Esophagus muscularis mucosa (tissue), 4 donors: ENCODE measurements at regions not wholly inside any gene's neighbourhood (a gene's known extent, or its start where the extent isn't known, plus 50 kb on each side); places are given as distances from the start of the nearest gene placed in this dataset.

Experiments
- DNase-seq: peaks from one replicate; pipeline ENCODE4 v3.0.0-alpha.2; 2017; ENCODE audit errors: extremely low spot score
- H3K27ac ChIP-seq, 4 donors: fragments of 200-600 bp; sonication (generic); replicated peaks in 1 of 4; 1 replicate in 3 of 4; 2 replicates in 1 of 4; pipeline ENCODE4 v1.5.1; 2016 to 2019; ENCODE audit warnings: mild to moderate bottlenecking in 1 of 4
- H3K27me3 ChIP-seq, 4 donors: fragments of 200-600 bp; sonication (generic); one replicate each; pipeline versions ENCODE4 v1.5.1 to v1.6.0; 2016 to 2019
- H3K36me3 ChIP-seq, 4 donors: fragments of 200-600 bp; sonication (generic); one replicate each; pipeline ENCODE4 v1.5.1; 2016 to 2019
- H3K4me1 ChIP-seq, 4 donors: fragments of 200-600 bp; sonication (generic); one replicate each; pipeline ENCODE4 v1.5.1; 2016 to 2019
- H3K4me3 ChIP-seq, 4 donors: fragments of 200-600 bp; sonication (generic); 1 replicate in 2 of 4; 2 replicates in 2 of 4; pipeline ENCODE4 v1.5.1; 2016 to 2019; ENCODE audit warnings: mild to moderate bottlenecking in 4 of 4, moderate library complexity in 1 of 4
- H3K9me3 ChIP-seq, 4 donors: fragments of 200-600 bp; sonication (generic); 1 replicate in 3 of 4; 2 replicates in 1 of 4; pipeline ENCODE4 v1.5.1; 2016 to 2019
- EP300 ChIP-seq: sonication (generic); formaldehyde crosslinking; IDR thresholded peaks from one replicate; pipeline ENCODE4 v1.6.1; 2017; ENCODE audit warnings: antibody characterized with exemption
- POLR2A ChIP-seq: fragments of 450-650 bp; IDR thresholded peaks from one replicate; pipeline ENCODE4 v1.6.1; 2017; ENCODE audit warnings: antibody characterized with exemption, moderate library complexity, mild to moderate bottlenecking, low read depth
- POLR2AphosphoS5 ChIP-seq, 2 donors: sonication (generic); formaldehyde crosslinking; IDR thresholded peaks; one replicate each; pipeline ENCODE4 v1.6.1; 2017; ENCODE audit warnings: antibody characterized with exemption in 2 of 2
- WGBS: methylation state at CpG from one replicate; pipeline ENCODE4 v1.1.5; 2018; 5-methylcytosine and 5-hydroxymethylcytosine counted together
- intact Hi-C: fragments of 100-400 bp; cut with DNase I; formaldehyde crosslinking; loops from one replicate; pipeline ENCODE4 v1.15.1; 2023
- TF ChIP-seq, protein P1 (sequence below), 3 experiments: fragments of 200-600 bp in 2 of 3; fragments of 450-650 bp in 1 of 3; sonication (generic) in 2 of 3; IDR thresholded peaks; one replicate each; pipeline ENCODE4 v1.5.1; 2017 to 2019; ENCODE audit warnings: antibody characterized with exemption in 3 of 3, mild to moderate bottlenecking in 2 of 3, moderate library complexity in 1 of 3

DNA sequence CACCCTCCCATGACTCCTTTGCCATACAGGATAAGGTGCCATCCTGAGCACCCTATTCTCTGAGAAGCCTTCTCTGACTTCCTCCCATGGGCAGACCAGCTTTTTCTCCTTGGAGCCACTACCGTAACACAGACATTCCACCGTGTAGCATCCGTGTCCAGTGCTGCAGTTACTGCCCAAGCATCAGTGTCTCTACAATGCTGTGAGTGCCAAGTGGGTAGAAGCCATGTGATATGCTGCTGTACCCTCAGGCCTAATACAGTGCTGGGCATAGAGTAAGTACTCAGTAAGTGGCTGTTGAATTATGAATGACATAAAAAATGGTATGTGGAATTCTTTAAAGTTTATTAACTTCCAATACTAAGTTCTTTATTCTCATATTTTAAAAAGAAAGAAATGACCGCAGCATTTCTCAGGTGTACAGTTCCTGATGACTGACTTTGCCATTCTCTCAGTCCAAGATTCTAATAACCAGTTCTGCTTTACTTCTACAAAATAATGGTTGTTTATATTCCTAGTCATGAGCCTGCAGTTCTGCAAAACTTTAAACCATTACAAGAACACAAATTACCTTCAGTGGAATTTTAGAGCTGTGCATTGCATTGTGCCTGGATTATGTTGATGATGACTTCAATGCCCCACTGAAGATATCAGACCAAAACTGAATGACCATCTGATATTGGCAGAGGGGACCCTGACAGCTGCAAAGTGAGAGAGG, 118.7 kb downstream of the RPAP3 start:
- intact Hi-C loops: no loop called here
- H3K9me3 ChIP-seq: no peaks in the 10 kb centered on the region
- H3K27ac ChIP-seq: no peak overlapping the region
- no peak overlapping the region for H3K4me3 ChIP-seq
- no peak for TF ChIP-seq EP300
- no peak for TF ChIP-seq POLR2A
- TF ChIP-seq POLR2AphosphoS5 (IDR thresholded peaks at IDR 0.05): no peak
- TF ChIP-seq, protein P1, sequence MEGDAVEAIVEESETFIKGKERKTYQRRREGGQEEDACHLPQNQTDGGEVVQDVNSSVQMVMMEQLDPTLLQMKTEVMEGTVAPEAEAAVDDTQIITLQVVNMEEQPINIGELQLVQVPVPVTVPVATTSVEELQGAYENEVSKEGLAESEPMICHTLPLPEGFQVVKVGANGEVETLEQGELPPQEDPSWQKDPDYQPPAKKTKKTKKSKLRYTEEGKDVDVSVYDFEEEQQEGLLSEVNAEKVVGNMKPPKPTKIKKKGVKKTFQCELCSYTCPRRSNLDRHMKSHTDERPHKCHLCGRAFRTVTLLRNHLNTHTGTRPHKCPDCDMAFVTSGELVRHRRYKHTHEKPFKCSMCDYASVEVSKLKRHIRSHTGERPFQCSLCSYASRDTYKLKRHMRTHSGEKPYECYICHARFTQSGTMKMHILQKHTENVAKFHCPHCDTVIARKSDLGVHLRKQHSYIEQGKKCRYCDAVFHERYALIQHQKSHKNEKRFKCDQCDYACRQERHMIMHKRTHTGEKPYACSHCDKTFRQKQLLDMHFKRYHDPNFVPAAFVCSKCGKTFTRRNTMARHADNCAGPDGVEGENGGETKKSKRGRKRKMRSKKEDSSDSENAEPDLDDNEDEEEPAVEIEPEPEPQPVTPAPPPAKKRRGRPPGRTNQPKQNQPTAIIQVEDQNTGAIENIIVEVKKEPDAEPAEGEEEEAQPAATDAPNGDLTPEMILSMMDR (IDR thresholded peaks at IDR 0.05): no peak
- peaks cover 0 to 15% (median 7%) of the 10 kb centered on the region in 4 donors for H3K4me1 ChIP-seq
- WGBS: 80% methylated on average over 4 of the region's 4 CpGs
- H3K27me3 ChIP-seq: no peaks in the 10 kb centered on the region
- no peaks in the 10 kb centered on the region for H3K36me3 ChIP-seq
- no peak for DNase-seq

DNA sequence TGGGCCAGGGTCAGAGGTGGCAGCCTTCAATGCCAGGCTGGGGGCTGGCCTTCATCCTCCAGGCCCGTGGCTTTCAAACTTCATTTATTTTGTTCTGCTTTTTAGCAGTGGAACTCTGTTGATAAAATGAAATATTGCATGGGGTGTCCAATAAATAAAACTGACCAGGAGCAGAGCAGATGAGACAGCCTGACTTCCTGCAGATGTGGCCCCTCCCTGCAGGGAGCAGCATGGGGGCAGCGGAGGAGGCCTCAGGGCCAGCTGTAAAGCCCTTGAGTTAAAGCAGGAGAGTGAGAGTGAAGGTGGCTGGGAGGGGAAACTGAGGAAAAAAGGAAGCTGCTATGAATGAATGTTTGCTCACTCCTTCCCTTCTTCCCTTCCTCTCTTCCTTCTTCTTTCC, 120.3 kb downstream of the RPAP3 start:
- TF ChIP-seq POLR2AphosphoS5 (IDR thresholded peaks at IDR 0.05) (no peak), EP300 (no peak), POLR2A (no peak)
- TF ChIP-seq, protein P1 (IDR thresholded peaks at IDR 0.05): no peak
- Histone ChIP-seq H3K27me3 (no peaks in the 10 kb centered on the region), H3K27ac (no peak overlapping the region), H3K9me3 (no peaks in the 10 kb centered on the region), H3K36me3 (no peaks in the 10 kb centered on the region), H3K4me1 (no peaks in the 10 kb centered on the region), H3K4me3 (no peak overlapping the region)
- no peak for DNase-seq
- intact Hi-C loops: no loop called here
- 63% methylated on average over 2 of the region's 2 CpGs for WGBS

DNA sequence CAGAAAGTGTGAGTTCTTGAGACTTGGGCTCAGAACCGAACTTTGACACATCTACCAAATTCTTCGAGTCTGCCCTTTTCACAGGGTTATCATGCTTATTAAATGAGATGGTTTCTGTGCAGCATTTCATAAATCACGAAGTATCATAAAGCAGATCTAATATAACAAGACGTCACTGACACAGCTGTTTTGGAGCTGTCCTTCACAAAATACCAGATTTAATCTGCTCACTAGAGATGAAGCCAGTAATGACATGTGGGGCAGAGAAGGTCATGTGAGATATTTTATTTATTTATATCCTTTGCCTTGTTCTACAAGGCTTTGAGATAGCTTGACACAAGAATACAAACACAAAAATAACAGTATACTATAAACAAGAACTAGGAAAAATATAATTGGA, 127.0 kb downstream of the RPAP3 start:
- TF ChIP-seq EP300 (no peak), POLR2AphosphoS5 (IDR thresholded peaks at IDR 0.05) (no peak), POLR2A (no peak)
- TF ChIP-seq, protein P1 (IDR thresholded peaks at IDR 0.05): no peak
- 89% methylated on average over 4 of the region's 4 CpGs for WGBS
- H3K4me3 ChIP-seq: no peak overlapping the region
- H3K27me3 ChIP-seq: no peaks in the 10 kb centered on the region
- H3K4me1 ChIP-seq: peaks cover 0 to 3% (median 0%) of the 10 kb centered on the region in 4 donors
- intact Hi-C loops: no loop called here
- H3K27ac ChIP-seq: no peak overlapping the region
- no peaks in the 10 kb centered on the region for H3K9me3 ChIP-seq
- no peak for DNase-seq
- H3K36me3 ChIP-seq: no peaks in the 10 kb centered on the region

DNA sequence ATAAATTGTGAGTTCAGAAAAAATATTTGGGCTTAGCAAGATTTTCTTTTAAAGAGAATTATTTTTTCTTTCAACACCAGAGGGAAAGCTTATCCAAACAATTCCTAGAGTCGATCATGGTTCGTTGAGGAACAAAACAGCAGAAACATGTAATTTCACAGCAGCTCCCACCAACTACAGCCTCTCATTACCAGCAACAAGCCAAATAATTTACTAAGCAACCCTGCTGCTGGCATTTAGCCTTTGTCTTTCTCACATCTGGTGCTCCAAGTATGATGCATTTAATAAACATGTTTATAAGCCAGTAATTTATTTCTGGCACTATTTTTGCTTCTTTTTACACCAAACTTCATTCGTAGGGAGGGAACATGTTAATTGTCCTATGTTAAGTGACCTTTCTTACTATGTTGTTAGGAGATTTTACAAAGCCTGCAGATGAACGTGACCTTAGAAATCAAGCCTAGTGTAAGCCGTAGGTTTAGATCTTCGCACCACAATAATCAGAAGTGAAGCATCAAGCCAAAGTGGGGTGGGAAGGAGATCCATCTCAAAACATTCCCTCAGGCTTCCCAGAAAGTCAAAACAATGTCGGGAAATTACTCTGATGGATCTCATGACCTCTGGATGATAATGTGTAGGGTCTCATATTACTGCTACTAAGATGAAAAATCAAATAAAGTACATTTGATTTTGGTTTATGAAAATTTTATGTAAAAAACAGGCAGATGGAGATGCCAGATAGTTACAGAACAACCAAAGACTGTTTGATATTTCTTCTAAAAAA, 128.4 kb downstream of the RPAP3 start:
- DNase-seq: no peak
- no peaks in the 10 kb centered on the region for H3K27me3 ChIP-seq
- H3K9me3 ChIP-seq: no peaks in the 10 kb centered on the region
- no peak overlapping the region for H3K27ac ChIP-seq
- TF ChIP-seq, protein P1 (IDR thresholded peaks at IDR 0.05): no peak
- TF ChIP-seq EP300 (no peak), POLR2A (no peak), POLR2AphosphoS5 (IDR thresholded peaks at IDR 0.05) (no peak)
- no peak overlapping the region for H3K4me3 ChIP-seq
- peaks cover 0 to 3% (median 0%) of the 10 kb centered on the region in 4 donors for H3K4me1 ChIP-seq
- intact Hi-C loops: no loop called here
- 68% methylated on average over 7 of the region's 7 CpGs for WGBS
- no peaks in the 10 kb centered on the region for H3K36me3 ChIP-seq
